HEK293T (cell line): ENCODE measurements at regions not wholly inside any gene's neighbourhood (a gene's known extent, or its start where the extent isn't known, plus 50 kb on each side); places are given as distances from the start of the nearest gene placed in this dataset.

Experiments
- CTCF ChIA-PET: fragments of 350-600 bp; formaldehyde crosslinking; extraction: SDS; loops from one replicate; lab custom pipeline; 2021; ENCODE audit warnings: antibody characterized with exemption, inconsistent platforms; lab: Yijun Ruan, JAX
- POLR2A ChIA-PET: fragments of 350-600 bp; formaldehyde crosslinking; extraction: SDS; loops from one replicate; lab custom pipeline; 2020; ENCODE audit warnings: antibody characterized with exemption, inconsistent platforms; lab: Yijun Ruan, JAX
- DNase-seq: peaks from one replicate; pipeline ENCODE4 v3.0.0; 2012; ENCODE audit warnings: mixed read lengths; ENCODE audit errors: extremely low spot score
- ARNT ChIP-seq: fragments of 450-650 bp; IDR thresholded peaks from 2 replicates; pipeline ENCODE4 v1.6.1; 2017; ENCODE audit warnings: mild to moderate bottlenecking
- BHLHE40 ChIP-seq: fragments of 450-650 bp; IDR thresholded peaks from 2 replicates; pipeline ENCODE4 v1.6.1; 2016; ENCODE audit warnings: mild to moderate bottlenecking, moderate library complexity, borderline replicate concordance
- CTBP1 ChIP-seq: fragments of 450-650 bp; IDR thresholded peaks from 2 replicates; pipeline ENCODE4 v1.6.1; 2016; ENCODE audit warnings: borderline replicate concordance
- ELF4 ChIP-seq: fragments of 450-650 bp; IDR thresholded peaks from 2 replicates; pipeline ENCODE4 v1.6.1; 2017; ENCODE audit warnings: antibody characterized with exemption
- FOXA1 ChIP-seq: fragments of 450-650 bp; IDR thresholded peaks from 2 replicates; pipeline ENCODE4 v1.6.1; 2016; ENCODE audit warnings: mild to moderate bottlenecking
- FOXK2 ChIP-seq: fragments of 450-650 bp; IDR thresholded peaks from 2 replicates; pipeline ENCODE4 v1.6.1; 2016; ENCODE audit warnings: mild to moderate bottlenecking
- FOXM1 ChIP-seq: fragments of 450-650 bp; IDR thresholded peaks from 2 replicates; pipeline ENCODE4 v1.6.1; 2017; ENCODE audit warnings: mild to moderate bottlenecking, borderline replicate concordance
- HDGF ChIP-seq: fragments of 450-650 bp; IDR thresholded peaks from 2 replicates; pipeline ENCODE4 v1.6.1; 2017; ENCODE audit warnings: antibody characterized with exemption, borderline replicate concordance
- L3MBTL2 ChIP-seq: fragments of 450-650 bp; conservative IDR thresholded peaks from 2 replicates; pipeline ENCODE4 v1.6.1; 2016; ENCODE audit warnings: mild to moderate bottlenecking
- LEF1 ChIP-seq: fragments of 450-650 bp; IDR thresholded peaks from 2 replicates; pipeline ENCODE4 v1.6.1; 2017; ENCODE audit warnings: mild to moderate bottlenecking, borderline replicate concordance
- NFRKB ChIP-seq: fragments of 450-650 bp; IDR thresholded peaks from 2 replicates; pipeline ENCODE4 v1.6.1; 2016; ENCODE audit warnings: mild to moderate bottlenecking, moderate library complexity
- SP1 ChIP-seq: fragments of 450-650 bp; IDR thresholded peaks from 2 replicates; pipeline ENCODE4 v1.6.1; 2017
- SUZ12 ChIP-seq: fragments of 450-650 bp; IDR thresholded peaks from 2 replicates; pipeline ENCODE4 v1.6.1; 2016; ENCODE audit warnings: mild to moderate bottlenecking
- TARDBP ChIP-seq: fragments of 450-650 bp; IDR thresholded peaks from 2 replicates; pipeline ENCODE4 v1.6.1; 2016
- ZNF384 ChIP-seq: fragments of 450-650 bp; IDR thresholded peaks from 2 replicates; pipeline ENCODE4 v1.6.1; 2016
- TF ChIP-seq, protein P1 (sequence below): fragments of 450-650 bp; IDR thresholded peaks from 2 replicates; pipeline ENCODE4 v1.6.1; 2016

- ChIA-PET POLR2A (no interaction called here), CTCF (no interaction called here)
- TF ChIP-seq BHLHE40 (no peak), LEF1 (no peak), L3MBTL2 (no peak), CTBP1 (no peak)
- TF ChIP-seq, protein P1, sequence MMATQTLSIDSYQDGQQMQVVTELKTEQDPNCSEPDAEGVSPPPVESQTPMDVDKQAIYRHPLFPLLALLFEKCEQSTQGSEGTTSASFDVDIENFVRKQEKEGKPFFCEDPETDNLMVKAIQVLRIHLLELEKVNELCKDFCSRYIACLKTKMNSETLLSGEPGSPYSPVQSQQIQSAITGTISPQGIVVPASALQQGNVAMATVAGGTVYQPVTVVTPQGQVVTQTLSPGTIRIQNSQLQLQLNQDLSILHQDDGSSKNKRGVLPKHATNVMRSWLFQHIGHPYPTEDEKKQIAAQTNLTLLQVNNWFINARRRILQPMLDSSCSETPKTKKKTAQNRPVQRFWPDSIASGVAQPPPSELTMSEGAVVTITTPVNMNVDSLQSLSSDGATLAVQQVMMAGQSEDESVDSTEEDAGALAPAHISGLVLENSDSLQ = no peak
- DNase-seq = no peak
Measured at GRCh38 chr6:113741651-113742050, 115.5 kb upstream of the MARCKS start.

DNA sequence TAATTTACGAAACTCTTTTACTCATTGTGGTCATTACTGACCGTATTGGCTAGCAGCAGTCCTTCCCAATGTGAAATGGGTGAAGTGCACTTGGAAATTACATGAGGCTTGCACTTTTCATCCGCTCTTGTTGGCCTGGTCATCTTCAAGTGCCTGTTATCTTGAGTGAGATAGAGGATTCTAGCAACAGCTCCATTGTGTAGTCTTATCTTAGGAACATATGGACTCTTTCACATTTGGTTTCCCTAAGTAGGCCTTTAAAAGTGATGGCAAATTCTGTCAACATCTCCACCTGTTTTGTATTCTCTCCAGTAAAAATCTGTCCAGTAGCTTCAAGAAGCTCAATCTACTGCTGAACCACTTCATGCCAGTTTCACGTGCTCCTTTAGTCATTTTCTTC is 114.8 kb upstream of the MARCKS start:
- TF ChIP-seq LEF1 (no peak), ELF4 (no peak), TARDBP (no peak), ARNT (no peak), BHLHE40 (no peak), SP1 (no peak), FOXA1 (no peak), SUZ12 (no peak), HDGF (no peak), L3MBTL2 (no peak), NFRKB (no peak), ZNF384 (no peak), FOXM1 (no peak), CTBP1 (no peak)
- TF ChIP-seq, protein P1 = no peak
- POLR2A ChIA-PET = no interaction called here
- no peak for DNase-seq
- CTCF ChIA-PET = no interaction called here

DNA sequence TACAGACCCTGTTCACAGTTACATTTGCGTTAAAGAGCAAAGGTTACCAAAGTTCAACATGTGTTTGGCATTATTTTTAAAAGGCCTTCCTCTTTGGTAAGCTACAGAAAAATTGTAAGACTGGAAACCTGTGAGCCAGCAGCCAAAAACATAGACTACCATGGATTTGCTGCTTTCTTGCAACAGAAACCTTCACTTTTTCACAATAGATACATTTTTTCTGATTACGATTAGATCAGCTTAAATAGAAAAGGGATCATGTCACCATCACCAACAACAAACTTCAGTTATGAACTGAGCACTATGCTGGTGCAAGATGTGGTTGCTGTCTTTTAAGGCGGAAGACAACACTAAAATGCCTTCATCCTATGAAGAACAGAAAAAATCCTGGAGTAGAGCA is 112.3 kb upstream of the MARCKS start:
- no peak for DNase-seq
- TF ChIP-seq, protein P1 = no peak
- no peak for TF ChIP-seq CTBP1
- no peak for TF ChIP-seq SP1
- TF ChIP-seq FOXA1 = no peak
- no peak for TF ChIP-seq ARNT
- TF ChIP-seq FOXM1 = no peak
- no peak for TF ChIP-seq NFRKB
- no peak for TF ChIP-seq LEF1
- no peak for TF ChIP-seq HDGF
- no peak for TF ChIP-seq FOXK2
- TF ChIP-seq BHLHE40 = no peak
- no peak for TF ChIP-seq TARDBP
- TF ChIP-seq ZNF384 = no peak
- TF ChIP-seq L3MBTL2 = no peak
- TF ChIP-seq SUZ12 = no peak
- no peak for TF ChIP-seq ELF4
- ChIA-PET POLR2A (no interaction called here), CTCF (no interaction called here)

DNA sequence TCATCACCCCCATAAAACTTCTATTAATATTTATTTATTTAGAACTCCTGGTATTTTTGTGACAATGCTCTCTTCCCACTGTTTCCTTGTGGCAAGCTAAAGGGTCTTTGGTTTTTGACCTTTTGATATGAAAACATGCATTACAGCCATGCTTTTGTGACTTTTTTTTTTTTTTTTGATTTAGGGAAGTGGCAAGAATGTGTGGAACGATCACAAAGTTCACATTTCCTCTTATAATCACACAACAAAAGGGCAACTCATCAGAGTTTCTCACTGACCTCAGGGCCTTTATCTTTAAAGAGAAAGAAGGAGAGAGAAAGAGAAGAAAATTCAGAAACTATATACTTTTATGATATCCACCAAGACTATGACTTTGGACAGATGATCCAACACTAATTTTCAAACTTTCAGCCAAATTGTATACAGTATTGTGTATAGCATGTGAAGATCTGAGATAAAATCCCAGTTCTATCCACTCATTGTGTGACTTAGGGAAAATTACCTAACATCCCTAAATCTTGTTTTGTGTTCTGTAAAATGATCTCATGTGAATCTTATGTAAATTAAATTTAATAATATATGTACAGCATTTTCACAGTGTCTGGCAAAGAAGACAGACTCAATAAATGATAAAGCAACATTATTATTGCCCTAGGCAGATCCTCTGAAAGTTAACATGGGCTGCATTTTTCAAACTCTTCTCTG is 106.8 kb upstream of the MARCKS start:
- TF ChIP-seq ELF4 = no peak
- no peak for TF ChIP-seq LEF1
- TF ChIP-seq NFRKB = no peak
- no peak for TF ChIP-seq ARNT
- TF ChIP-seq CTBP1 = no peak
- CTCF ChIA-PET = no interaction called here
- POLR2A ChIA-PET = no interaction called here
- no peak for DNase-seq

DNA sequence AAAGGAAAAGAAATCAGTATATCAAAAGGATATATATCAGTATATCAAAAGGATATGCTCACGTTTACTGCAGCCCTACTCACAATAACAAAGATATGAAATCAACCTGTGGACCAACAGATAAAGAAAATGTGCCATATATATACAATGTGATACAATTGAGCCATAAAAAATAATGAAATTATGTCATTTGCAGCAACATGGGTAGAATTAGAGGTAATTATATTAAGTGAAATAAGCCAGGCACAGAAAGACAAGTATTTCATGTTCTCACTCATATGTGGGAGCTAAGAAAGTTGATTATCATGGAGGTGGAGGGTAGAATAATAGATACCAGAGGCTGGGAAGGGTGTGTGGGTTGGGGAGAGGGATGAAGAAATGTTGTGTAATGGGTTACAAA is 102.9 kb upstream of the MARCKS start:
- ChIA-PET POLR2A (no interaction called here), CTCF (interaction anchor here (0.7 kb wide), 1 partner anchor 273 kb away, joined by 3 read pairs; no protein-coding TSS in a partner anchor)
- TF ChIP-seq BHLHE40 (no peak), FOXA1 (no peak), HDGF (no peak), ELF4 (no peak), L3MBTL2 (no peak), NFRKB (no peak), TARDBP (no peak), FOXM1 (no peak), SP1 (no peak), SUZ12 (no peak), FOXK2 (no peak), LEF1 (no peak), CTBP1 (no peak), ZNF384 (no peak), ARNT (no peak)
- TF ChIP-seq, protein P1 = no peak
- no peak for DNase-seq
